ENCODE measurements at regions not wholly inside any gene's neighbourhood (a gene's known extent, or its start where the extent isn't known, plus 50 kb on each side); places are given as distances from the start of the nearest gene placed in this dataset.

GRCh38 chr6:27775796-27776184 is 136.4 kb downstream of the OR2B2 start:
- no peak for TF ChIP-seq CTCF (conservative IDR thresholded peaks at IDR 0.05 in 1 of 2, IDR thresholded peaks at IDR 0.05 in 1 of 2; ENCODE audit: low read depth in 1 of 2, low read length in 2 of 2)
- TF ChIP-seq EZH2 (IDR thresholded peaks at IDR 0.05; ENCODE audit: low read length, missing control alignments): no peak
